Head of caudate nucleus (tissue), 42 donors: ENCODE measurements at regions not wholly inside any gene's neighbourhood (a gene's known extent, or its start where the extent isn't known, plus 50 kb on each side); places are given as distances from the start of the nearest gene placed in this dataset.

Experiments
- DNase-seq, 42 donors: peaks; one replicate each; pipeline versions ENCODE4 v3.0.0 to v3.0.0-alpha.2; 2020 to 2021; ENCODE audit warnings: mixed read lengths in 7 of 42
- intact Hi-C: fragments of 100-400 bp; cut with DNase I; formaldehyde crosslinking; loops from one replicate; pipeline ENCODE4 v1.15.0; 2022

- intact Hi-C loops: no loop called here
Measured at GRCh38 chr2:162929571-162929970, 91.0 kb upstream of the KCNH7 start.

GRCh38 chr2:162928356-162928755, 89.8 kb upstream of the KCNH7 start:
- DNase-seq: no peak
- intact Hi-C loops: no loop called here

More at GRCh38 chr2:162929571-162929970, 91.0 kb upstream of the KCNH7 start:
- no peak for DNase-seq

- intact Hi-C loops: no loop called here
- no peak for DNase-seq
Measured at GRCh38 chr2:162926907-162927306, 88.3 kb upstream of the KCNH7 start.

GRCh38 chr2:162926501-162926900, 87.9 kb upstream of the KCNH7 start:
- intact Hi-C loops: no loop called here
- DNase-seq: no peak

GRCh38 chr2:162925595-162925994, 87.0 kb upstream of the KCNH7 start:
- intact Hi-C loops: no loop called here
- DNase-seq: no peak

- no peak for DNase-seq
- intact Hi-C loops: no loop called here
Measured at GRCh38 chr2:162919111-162919510, 80.5 kb upstream of the KCNH7 start.

GRCh38 chr2:162917626-162918025, 79.1 kb upstream of the KCNH7 start:
- no peak for DNase-seq
- intact Hi-C loops: no loop called here

- intact Hi-C loops: no loop called here
- DNase-seq: peak in 1 of 42 donors; percentile 0
Measured at GRCh38 chr2:162916286-162916801, 77.8 kb upstream of the KCNH7 start.

- intact Hi-C loops: no loop called here
- no peak for DNase-seq
Measured at GRCh38 chr2:162915858-162916257, 77.3 kb upstream of the KCNH7 start.

GRCh38 chr2:162914161-162914560, 75.6 kb upstream of the KCNH7 start:
- intact Hi-C loops: no loop called here

GRCh38 chr2:162912787-162913186, 74.2 kb upstream of the KCNH7 start:
- DNase-seq: no peak
- intact Hi-C loops: no loop called here

More at GRCh38 chr2:162914161-162914560, 75.6 kb upstream of the KCNH7 start:
- no peak for DNase-seq

- intact Hi-C loops: loop anchor here (10.0 kb wide), 1 partner anchor 216 kb away; no protein-coding TSS in a partner anchor
- DNase-seq: no peak
Measured at GRCh38 chr2:162908567-162908966, 70.0 kb upstream of the KCNH7 start.

- peak in 30 of 42 donors; percentile 5 to 63 (median 32) for DNase-seq
- intact Hi-C loops: no loop called here
Measured at GRCh38 chr2:162890690-162891311, 52.2 kb upstream of the KCNH7 start.

- no peak for DNase-seq
- intact Hi-C loops: no loop called here
Measured at GRCh38 chr2:162888652-162889051, 50.1 kb upstream of the KCNH7 start.
